ENCODE measurements at regions not wholly inside any gene's neighbourhood (a gene's known extent, or its start where the extent isn't known, plus 50 kb on each side); places are given as distances from the start of the nearest gene placed in this dataset.

- no peak for DNase-seq
These were observed 315.3 kb downstream of the CYP26B1 start for GRCh38 chr2:71832388-71832787.

DNA sequence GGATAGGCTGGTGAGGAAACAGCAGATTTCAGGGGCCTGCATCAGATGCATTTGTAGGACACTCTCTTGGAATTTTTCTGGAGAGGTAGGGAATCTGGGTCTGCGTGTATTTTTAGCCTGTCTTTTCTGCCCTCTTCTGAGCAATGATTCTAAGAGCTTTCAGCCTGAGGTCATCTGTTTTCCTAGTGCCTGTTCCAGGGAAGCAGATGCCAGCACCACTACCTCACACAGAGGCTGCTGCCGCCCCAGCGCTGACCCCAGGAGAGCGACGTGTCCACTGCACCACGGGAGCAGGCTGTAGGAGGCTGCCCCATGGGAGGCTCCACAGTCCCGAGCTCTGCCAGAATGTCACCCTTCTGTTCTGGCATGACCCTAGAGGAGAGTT is 316.5 kb downstream of the CYP26B1 start:
- DNase-seq, result no peak

DNA sequence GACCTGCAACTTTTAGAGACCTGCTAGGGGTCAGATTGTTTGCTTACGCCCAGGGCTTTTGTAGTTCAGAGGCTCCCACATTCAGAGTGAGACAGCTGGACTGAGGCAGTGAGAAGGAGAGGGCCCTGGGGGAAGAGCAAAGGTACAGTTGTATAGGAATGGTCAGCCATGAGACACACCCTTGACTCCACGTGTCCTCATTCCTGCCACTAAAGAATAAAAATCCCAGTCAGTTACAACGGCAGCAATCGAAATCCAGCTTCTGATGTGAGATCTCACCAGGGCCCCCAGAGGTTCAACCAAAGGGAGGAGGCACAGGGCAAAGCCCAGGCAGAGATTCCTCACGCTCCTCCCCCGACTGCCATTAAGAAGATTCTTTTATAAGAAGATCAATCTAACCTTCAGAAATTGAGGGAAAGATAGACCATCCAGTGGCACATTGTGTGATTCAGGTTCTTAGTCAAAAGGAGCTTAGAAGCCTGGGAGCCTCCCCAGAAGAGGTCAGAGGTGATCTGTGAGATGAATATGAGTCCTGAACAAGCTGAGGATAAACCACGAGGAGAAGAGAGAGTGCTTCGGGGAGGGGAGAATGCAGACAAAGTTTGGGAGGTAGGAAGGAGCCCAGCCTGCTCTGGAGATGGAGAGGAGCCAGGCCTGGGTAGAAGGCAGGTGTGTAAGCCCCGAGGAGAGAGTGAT is 317.0 kb downstream of the CYP26B1 start:
- DNase-seq, result no peak

- DNase-seq, result no peak
These were observed 318.7 kb downstream of the CYP26B1 start for GRCh38 chr2:71829008-71829407.

- DNase-seq, result no peak
These were observed 319.7 kb downstream of the CYP26B1 start for GRCh38 chr2:71827973-71828372.

- no peak for DNase-seq
These were observed 320.1 kb downstream of the CYP26B1 start for GRCh38 chr2:71827524-71827901.

- no peak for DNase-seq
These were observed 320.7 kb downstream of the CYP26B1 start for GRCh38 chr2:71826826-71827523.

GRCh38 chr2:71826299-71826698 is 321.4 kb downstream of the CYP26B1 start:
- DNase-seq, result no peak

- no peak for DNase-seq
These were observed 323.2 kb downstream of the CYP26B1 start for GRCh38 chr2:71824436-71824835.

DNA sequence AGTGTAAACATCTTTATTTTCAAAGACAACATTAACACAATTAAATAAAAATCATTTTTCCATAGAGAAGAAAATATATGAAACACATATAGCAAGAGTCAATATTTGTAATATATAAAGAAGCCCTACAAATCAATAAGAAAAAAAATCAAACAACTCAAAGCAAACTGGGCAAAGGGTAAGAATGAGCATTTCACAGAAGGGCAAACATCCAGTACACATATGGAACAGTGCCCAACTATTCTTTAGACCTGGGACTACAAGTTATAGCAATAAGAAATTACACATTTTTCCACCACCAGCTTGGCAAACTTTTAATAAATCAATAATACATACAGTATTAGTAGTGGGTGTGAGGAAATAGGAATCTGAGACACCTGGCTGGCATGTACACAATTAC is 324.1 kb downstream of the CYP26B1 start:
- no peak for DNase-seq

DNA sequence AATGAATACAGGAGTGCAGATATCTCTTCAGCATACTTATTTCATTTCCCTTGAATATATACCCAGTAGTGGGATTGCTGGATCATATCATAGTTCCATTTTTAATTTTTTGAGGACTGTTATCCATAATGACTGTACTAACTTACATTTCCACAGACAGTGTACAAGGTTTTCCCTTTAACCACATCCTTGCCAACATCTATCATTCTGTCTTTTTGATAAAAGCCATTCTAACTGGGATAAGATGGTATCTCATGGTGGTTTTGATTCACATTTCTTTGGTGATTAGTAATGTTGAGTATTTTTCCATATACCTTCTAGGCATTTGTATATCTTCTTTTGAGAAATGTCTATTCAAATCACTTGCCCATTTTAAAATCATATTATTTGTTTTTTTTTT is 325.2 kb downstream of the CYP26B1 start:
- DNase-seq, result no peak

GRCh38 chr2:71821856-71822255 is 325.8 kb downstream of the CYP26B1 start:
- DNase-seq, result no peak

DNA sequence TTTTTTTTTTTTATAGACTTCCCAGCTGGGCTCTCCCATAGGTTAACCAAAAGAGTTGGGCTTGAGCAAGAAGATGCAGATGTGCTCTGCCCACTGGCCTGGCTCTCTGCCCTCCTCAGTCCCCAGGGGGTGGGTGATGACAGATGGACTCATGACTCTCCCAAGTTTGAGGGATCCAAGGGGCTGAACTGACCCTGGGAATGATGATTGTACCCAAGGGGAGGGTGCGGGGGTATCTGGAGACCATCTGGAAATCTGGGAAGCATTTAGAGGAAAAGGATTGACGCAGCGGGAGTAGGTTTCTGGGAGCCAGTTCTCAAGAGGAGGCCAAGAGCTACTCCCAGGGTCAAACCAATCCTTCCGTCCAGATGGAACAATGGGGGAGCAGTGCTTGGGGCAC is 330.8 kb downstream of the CYP26B1 start:
- no peak for DNase-seq

DNA sequence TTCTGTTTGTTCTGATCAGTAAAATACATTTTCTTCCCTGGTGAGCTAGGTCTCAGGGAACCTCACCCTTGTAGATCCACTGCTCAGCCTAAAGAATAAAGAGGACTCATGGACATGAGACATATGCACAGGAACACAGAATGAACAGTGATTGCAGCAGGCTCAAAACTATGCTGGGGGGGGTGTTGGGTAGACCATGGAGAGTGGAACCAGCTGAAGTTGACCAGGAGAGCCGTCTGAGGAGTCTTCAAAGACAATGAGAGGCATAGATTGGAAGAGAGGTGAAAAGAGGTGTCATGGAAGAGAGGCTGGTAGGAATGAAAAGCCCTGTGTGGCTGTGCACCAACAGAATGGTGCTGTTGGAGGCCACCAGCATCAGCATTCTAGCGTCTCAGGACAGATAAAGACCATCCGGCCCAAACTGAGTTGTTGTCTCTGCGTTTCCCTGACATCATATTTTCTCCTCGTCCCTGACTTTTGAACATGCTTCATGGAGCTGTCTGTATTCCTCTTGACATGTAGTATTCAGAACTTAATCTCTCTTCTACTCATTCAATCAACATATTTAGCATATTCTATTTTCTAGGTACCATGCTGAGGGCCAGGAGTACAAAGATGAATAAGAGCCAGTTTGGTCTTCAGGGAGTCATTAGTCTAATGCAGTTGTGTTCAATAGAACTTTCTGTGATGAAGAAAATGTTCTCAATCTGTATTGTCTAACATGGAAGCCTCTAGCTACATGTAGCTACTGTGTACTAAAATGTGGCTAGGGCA is 331.8 kb downstream of the CYP26B1 start:
- no peak for DNase-seq

DNA sequence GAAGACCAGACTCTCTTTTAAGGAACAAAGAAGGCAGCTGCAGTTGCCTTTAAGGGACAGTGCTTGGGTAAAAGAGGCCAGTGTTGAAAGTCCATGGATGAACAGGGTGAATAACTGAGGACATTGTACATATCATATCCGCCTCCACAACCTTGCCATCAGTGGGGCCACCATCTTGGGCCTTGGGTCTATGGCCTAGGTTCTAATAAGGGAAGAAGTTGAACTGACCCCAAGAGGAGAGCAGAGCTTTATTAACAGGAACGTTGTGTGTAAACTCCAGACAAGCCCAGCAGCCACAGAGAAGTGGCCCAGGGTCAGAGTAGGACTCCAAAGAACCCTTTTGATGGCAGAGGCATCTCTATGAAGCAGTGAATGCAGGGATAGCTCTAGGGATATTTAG is 332.8 kb downstream of the CYP26B1 start:
- DNase-seq, result no peak

DNA sequence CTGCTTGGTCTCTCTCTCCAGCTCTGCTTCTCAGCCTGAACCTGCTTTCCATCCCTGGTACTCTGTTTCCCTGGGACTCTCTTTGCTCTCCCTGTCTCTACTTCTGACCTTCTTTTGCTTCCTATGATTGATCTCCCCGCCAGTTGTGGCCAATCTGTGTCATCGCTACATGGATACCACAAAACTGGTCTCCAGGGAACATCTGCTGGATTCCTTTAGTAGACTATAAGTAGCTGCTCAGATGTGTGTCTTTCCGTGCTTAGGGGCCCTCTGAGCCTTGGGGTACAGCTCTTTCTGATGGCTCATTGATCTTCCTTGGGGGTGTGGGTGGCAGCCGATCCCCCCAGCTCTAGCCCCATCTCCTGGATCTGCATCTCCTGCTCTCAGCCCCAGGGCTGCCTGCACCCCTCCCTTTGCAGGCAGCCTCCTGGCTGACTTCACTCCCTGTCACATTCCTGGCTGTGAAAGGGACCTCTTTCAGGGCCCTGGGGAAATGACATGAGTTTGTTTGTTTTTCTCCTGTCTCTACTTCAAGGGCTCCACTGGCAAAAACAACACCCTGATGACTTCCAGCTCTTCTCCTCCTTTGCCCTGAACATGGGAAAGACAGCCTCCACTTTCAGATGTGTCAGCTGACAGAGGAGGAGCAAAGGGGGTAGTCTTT is 333.7 kb downstream of the CYP26B1 start:
- no peak for DNase-seq

DNA sequence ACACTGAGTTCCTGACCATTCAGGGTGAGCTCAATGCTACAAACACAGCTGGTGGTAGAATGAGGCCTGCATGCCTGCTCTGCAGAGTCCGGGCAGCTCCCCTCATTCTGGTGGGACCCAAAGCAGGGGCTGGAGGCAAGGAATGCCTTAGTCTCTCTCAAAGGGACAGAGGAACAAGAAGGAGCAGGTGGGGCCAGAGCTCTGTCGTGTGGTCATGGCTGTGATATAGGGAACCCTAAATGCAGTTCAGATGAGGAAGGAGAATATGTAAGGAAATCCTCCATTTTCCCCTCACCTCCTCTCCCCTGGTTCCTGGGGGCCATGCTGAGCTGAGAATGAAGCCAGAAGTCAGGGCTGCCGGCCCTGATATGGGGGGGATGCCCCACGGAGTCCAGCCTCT is 334.3 kb downstream of the CYP26B1 start:
- DNase-seq, result no peak

DNA sequence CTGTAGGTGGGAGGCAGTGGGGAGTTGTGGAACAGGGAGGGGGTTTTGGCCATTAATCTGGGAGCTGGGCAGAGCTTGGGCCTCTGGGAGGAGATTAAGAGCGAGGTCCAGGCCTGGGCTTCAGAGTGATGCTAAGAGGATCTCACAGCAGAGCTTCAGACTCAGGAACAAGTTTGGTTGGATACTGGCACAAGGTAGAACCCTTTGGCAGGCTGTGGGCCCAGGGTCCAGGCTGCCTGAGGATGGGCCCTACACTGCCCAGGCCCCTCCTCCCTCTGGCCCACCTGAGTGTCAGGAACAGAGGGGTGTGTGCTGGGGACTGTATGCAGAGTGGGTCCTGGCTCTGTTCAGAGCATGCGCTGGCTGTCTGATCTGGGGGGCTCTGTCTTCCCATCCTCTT is 334.9 kb downstream of the CYP26B1 start:
- no peak for DNase-seq

- no peak for DNase-seq
These were observed 335.9 kb downstream of the CYP26B1 start for GRCh38 chr2:71811726-71812125.

DNA sequence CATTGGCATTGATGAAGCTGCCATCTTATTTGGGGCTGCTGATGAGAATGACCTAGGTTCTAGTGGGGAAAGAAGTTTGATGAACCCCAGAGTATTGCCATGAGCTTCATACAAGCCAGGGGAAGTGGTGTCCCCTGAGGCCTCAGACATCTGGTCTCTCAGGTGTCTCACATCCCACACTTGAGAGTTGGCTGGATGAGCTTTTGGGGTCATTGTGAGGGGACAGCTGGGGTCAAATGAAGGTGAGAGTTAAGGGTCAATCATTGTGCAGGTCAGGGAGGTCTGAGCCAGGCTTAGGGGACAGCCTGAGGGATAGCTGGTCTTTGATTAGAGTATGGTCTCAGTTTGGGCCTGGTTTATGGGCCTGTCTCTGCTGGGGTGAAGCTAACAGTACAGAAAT is 336.5 kb downstream of the CYP26B1 start:
- no peak for DNase-seq

DNA sequence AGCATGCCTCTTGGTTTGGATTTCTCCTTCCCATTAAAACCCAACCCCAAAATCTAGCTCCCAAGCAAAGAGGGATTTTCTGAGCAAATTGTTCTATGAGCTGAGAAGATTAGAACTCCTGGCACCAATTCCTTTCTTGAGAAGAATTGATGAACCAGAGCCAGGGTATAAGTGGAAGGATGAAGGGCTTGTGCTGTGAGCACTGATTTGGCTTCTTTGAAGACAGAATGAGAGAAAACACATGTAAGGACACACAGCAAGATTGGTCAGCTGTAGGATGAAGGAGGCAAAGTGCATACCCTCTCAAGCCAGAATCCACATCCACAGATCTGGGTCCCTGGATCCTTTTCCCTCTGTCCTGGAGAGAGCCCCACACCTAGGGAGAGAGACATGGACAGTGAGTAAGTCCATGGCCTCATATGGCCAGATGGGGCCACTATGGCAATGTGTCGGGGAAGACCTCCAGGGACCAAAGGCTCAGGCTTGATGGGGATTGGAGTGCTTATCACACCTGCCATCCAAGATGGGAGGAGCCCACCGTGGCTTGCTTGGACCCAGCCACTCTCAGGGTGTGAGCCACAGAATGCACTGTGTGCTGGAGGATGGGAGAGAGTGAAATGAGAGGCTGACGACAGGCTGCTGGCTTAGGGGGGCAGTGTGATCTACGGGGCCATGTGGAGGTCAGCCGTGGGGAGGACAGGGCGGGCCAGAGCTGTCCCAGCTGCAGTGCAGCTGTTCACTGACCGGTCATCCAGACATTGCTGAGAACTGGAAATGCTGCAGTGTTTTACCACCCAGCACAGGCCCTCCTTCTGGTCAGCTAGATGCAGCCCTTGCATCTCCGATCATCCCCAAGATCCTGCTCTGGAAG is 339.8 kb downstream of the CYP26B1 start:
- no peak for DNase-seq

DNA sequence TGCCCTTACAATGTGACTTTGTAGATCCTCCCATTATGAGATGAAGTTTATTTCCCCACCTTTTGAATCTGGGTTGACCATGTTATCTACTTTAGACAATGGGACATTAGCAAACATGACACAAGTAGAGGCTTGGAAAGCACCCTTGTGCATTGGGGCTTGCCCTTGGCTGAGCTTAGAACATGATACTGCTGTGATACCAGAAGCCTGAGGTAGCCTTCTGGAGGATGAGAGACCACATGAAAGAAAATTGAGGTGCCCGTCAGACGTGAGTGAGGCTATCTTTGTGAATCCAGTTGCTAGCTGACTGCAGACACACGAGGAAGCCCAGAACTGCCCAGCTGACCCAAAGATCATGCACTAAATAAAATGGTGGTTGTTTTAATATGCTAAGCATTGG is 341.2 kb downstream of the CYP26B1 start:
- DNase-seq, result no peak
